GM21360 (cell line): ENCODE measurements at regions not wholly inside any gene's neighbourhood (a gene's known extent, or its start where the extent isn't known, plus 50 kb on each side); places are given as distances from the start of the nearest gene placed in this dataset.
"Not testable (repeated sequence)": the region's sequence is repeated elsewhere in the genome, so short reads cannot be mapped to it uniquely, and the experiment has no call there.

Experiments used
- ATAC-seq: cut with Tn5 transposase; IDR thresholded peaks from one replicate; pipeline ENCODE4 v1.9.1; 2021; ENCODE audit warnings: mild to moderate bottlenecking, moderate library complexity; ENCODE audit not compliant: unreplicated experiment

DNA sequence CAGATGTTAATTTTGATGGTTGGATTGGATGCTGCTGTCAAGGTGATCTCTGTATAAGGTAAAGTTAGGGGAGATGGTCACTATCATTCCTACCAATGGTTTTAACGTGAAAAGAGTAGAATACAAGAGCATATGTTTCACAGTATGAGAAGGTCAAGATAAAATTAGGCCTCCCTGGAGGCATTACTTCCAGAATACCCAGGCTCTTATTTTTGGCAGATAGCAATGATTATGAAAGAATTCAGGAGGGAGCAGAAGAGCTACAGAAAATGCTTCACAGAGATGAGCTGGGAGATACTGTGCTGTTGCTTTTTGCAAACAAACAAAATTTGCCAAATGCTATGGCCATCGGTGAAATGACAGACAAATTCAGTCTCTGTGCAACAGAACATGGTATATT, 547.5 kb upstream of the SPRY2 start:
- no peak for ATAC-seq

DNA sequence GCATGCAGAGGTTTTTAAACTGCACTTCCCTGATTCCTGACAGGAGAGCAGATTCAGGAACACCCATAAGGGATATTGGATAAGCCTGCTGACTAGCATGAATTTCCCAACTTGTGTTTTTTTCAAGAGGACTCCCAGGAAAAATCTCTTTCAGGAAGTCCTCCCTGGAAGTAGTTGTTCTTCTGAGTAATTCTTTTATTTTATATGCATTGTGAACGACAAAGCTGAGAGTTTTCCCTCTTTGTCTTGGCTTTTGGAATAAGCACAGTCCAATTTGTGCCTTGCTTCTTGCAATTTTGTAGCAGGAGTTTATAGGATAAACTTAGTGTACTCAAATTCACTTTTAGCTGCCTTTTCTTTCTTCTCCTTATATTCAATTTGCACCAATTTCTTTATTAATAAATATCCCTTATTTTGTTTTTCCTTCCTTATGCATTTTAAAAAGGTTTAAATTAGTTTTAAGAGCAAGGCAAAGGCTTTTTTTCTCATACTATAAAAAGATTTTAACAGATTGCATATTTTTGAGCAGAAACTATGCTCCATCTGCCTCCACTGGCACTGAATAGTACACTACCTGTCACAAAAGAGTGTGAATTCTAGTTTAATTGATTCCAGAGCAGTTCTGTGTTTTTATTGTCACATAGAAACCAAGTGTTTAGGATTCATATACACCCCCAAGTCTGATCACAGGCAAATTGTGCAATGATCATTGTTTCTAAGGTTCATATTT, 543.3 kb upstream of the SPRY2 start:
- no peak for ATAC-seq

GRCh38 chr13:80883545-80883944, 542.6 kb upstream of the SPRY2 start:
- ATAC-seq = no peak

GRCh38 chr13:80881942-80882445, 541.1 kb upstream of the SPRY2 start:
- ATAC-seq = no peak

- ATAC-seq = no peak
Observed at GRCh38 chr13:80881495-80881894, 540.6 kb upstream of the SPRY2 start.

- no peak for ATAC-seq
Observed at GRCh38 chr13:80881034-80881433, 540.1 kb upstream of the SPRY2 start.

GRCh38 chr13:80877944-80878241, 537.0 kb upstream of the SPRY2 start:
- ATAC-seq = no peak

GRCh38 chr13:80877209-80877943, 536.5 kb upstream of the SPRY2 start:
- no peak for ATAC-seq

DNA sequence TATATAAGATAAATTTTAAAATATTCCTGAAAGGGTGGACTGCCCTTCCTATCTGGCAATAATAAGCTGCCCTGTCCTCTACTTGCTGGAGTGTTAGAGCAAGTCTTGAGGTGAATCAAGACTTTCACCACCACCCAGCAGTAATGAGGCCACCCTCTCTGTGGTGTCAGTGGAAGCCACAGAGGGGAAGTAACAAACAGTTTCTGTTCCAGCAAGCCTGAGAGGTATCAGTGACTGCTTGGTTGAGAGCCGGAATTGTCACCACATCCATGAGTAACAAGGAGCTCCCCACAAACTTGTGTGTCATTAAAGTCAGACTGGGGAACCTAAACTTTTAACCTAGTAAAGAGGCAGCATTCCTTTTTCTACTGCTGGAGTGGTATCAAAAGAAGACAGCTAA, 532.7 kb upstream of the SPRY2 start:
- ATAC-seq = peak; percentile 55

GRCh38 chr13:80871971-80872370, 531.0 kb upstream of the SPRY2 start:
- not testable (repeated sequence) for ATAC-seq

- ATAC-seq = no peak
Observed at GRCh38 chr13:80871481-80871880, 530.6 kb upstream of the SPRY2 start.

- ATAC-seq = no peak
Observed at GRCh38 chr13:80870186-80870585, 529.3 kb upstream of the SPRY2 start.

- ATAC-seq = no peak
Observed at GRCh38 chr13:80866921-80867320, 526.0 kb upstream of the SPRY2 start.

- ATAC-seq = no peak
Observed at GRCh38 chr13:80865329-80865728, 524.4 kb upstream of the SPRY2 start.

DNA sequence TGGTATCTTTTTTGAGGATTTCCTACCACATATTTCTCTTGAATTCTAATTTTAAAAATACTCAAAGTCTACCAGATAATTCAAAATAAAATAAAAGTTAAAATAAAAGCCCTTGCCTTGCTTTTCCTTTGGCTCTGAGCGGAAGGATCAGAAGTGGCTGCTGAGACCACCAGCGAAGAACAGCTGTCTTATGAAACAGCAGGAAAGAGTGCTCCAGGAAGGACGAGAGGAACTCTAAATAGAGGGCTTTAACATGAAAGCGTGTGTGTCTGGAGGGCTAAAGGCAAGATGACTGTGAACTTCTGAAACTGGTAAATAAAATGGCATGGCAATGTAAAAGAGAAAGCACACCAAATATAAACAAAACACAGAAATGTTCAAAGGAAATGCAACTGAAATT, 521.5 kb upstream of the SPRY2 start:
- ATAC-seq = no peak

DNA sequence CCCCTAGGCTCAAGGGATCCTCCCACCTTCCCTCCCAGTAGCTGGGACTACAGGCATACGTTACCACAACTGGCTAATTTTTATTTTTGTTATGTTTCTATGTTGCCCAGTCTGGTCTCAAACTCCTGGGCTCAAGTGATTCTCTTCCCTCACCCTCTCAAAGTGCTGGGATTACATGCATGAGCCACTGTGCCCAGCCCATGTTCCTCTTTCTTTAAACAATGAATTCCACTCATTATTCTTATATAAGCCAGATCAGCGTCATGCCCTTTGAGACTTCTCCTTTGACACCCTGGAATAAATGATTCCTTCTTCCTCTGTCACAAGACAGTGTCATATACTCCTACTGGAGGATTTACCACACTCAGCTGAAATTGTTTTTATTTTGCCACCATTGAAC, 519.9 kb upstream of the SPRY2 start:
- ATAC-seq = no peak

DNA sequence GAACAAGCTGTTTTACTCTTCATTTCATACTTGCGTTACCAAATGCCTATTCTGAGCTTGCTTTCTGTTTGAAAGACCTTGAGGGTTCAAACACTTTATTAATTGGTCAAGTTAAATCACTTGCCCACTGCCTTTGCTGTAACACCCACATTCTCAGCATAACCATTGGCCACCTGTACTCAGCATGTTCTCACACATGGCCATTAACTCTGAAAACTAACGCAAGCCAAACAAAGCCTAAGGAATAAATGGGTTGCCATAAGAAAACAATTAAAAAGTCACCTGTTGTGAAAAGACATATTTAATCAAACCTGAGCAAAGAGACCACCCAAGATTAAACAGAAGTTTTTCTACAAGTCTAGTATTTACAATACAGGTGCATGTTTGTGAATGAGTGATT, 517.2 kb upstream of the SPRY2 start:
- ATAC-seq = no peak

DNA sequence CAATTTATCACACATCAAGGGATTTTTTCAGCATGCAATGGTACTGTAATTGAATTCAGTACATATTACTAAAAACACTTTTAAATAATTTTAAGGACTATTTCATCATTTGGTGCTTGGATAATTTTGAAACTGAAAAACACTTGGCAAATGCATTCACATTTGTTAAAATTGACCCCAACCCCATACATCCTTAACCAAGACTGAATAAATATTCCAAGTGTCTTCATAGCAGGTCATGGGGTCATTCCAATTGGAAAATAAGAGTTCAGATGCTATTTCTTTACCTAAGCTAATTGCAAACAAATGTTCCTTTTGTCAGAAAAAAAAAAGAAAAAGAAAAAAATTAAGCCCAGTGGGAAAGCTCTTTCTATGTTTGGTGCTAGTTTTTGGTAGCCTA, 516.4 kb upstream of the SPRY2 start:
- no peak for ATAC-seq

GRCh38 chr13:80850771-80851170, 509.8 kb upstream of the SPRY2 start:
- no peak for ATAC-seq

- no peak for ATAC-seq
Observed at GRCh38 chr13:80844164-80844563, 503.2 kb upstream of the SPRY2 start.

DNA sequence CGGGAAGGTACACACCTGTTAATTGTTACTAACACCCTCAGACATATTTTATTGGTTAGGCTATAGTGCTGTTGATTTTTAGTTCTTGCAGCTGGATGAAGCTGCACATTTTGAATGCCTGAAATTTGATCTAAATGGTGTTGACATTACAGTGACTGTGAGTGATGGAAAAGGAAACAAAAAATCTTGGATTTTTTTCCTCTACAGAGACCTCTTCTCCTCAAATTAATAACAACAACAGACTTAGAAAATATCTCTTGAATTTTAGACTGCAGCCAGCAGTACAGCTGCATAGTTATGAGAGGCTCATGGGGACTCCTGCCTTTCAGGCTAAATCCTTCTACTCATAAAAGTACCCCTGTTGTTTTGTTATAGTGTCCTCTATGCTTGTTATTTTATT, 500.5 kb upstream of the SPRY2 start:
- ATAC-seq = no peak

DNA sequence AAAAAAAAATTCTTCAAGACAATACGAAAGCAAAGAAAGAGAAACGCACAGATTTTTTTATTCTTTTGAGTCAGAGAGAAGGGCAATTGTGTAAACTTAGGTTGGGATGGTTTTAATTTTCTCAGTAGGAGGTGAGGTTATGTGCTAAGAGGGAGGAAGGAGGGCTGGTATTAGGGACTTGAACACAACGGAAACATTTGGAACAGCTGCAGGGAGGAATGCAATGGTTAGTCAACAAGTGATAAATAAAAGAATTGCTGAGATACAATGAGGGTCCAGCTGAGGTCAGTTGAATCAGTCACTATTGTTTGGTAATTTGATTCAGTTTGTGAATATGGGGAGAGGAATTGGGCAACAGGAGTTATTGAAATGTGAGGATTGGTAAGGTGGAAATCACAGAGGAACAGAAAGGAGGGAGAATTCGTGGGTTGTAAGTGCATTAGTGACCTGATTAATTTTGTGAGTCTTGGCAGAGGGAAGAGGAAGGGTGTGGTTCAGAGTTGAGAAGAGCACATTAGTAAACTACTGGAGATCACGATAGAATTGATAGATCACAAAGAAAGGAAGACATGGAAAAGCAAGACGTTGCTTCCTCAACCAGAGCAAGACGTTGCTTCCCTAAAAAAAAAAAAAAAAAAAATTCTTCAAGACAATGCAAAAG, 499.5 kb upstream of the SPRY2 start:
- ATAC-seq = no peak
